Sigmoid colon (tissue), 4 donors: ENCODE measurements at regions not wholly inside any gene's neighbourhood (a gene's known extent, or its start where the extent isn't known, plus 50 kb on each side); places are given as distances from the start of the nearest gene placed in this dataset.

ENCODE experiments used
- CTCF ChIP-seq, 4 experiments: fragments of 450-650 bp in 3 of 4; fragments of 200-600 bp in 1 of 4; IDR thresholded peaks; one replicate each; pipeline ENCODE4 v1.5.1; 2016 to 2019; ENCODE audit warnings: antibody characterized with exemption in 4 of 4, mild to moderate bottlenecking in 3 of 4, moderate library complexity in 2 of 4
- EP300 ChIP-seq, 4 donors: sonication (generic); formaldehyde crosslinking; IDR thresholded peaks; one replicate each; pipeline ENCODE4 v1.6.1; 2017; ENCODE audit warnings: antibody characterized with exemption in 4 of 4

GRCh38 chr6:141657812-141658211, 474.9 kb upstream of the GJE1 start:
- TF ChIP-seq EP300 (IDR thresholded peaks at IDR 0.05) (no peak), CTCF (IDR thresholded peaks at IDR 0.05) (no peak)
